Astrocyte (in vitro differentiated cells and primary cell): ENCODE measurements at regions not wholly inside any gene's neighbourhood (a gene's known extent, or its start where the extent isn't known, plus 50 kb on each side); places are given as distances from the start of the nearest gene placed in this dataset.

Experiments
- DNase-seq: peaks from one replicate; pipeline ENCODE4 v3.0.0-alpha.2; 2010; ENCODE audit warnings: low read depth
- FAIRE-seq: peaks from 2 replicates; lab custom pipeline; 2011; peaks lifted over from hg19 to GRCh38; lab: Jason Lieb, UNC
- H2AFZ ChIP-seq: 2 replicates; pipeline ENCODE4 v1.6.0; 2012; ENCODE audit warnings: low read depth, low read length, inconsistent platforms
- H3K27ac ChIP-seq: 2 replicates; pipeline ENCODE4 v1.5.1; 2011; ENCODE audit warnings: low read depth, low read length, inconsistent platforms
- H3K27me3 ChIP-seq: 2 replicates; pipeline ENCODE4 v1.6.0; 2011; ENCODE audit warnings: low read length, inconsistent platforms; ENCODE audit not compliant: insufficient read depth
- H3K36me3 ChIP-seq: 2 replicates; pipeline ENCODE4 v1.5.1; 2011; ENCODE audit warnings: low read length, inconsistent platforms; ENCODE audit not compliant: insufficient read depth
- H3K4me1 ChIP-seq: 2 replicates; pipeline ENCODE4 v1.5.1; 2011; ENCODE audit warnings: low read length, inconsistent platforms; ENCODE audit not compliant: insufficient read depth
- H3K4me2 ChIP-seq: 2 replicates; pipeline ENCODE4 v1.6.0; 2012; ENCODE audit warnings: low read length, inconsistent platforms
- H3K4me3 ChIP-seq: 2 replicates; pipeline ENCODE4 v1.5.1; 2011; ENCODE audit warnings: low read depth, mild to moderate bottlenecking, low read length, inconsistent platforms; ENCODE audit not compliant: insufficient read depth
- H3K79me2 ChIP-seq: 2 replicates; pipeline ENCODE4 v1.6.0; 2012; ENCODE audit warnings: mild to moderate bottlenecking, low read length, inconsistent platforms; ENCODE audit not compliant: insufficient read depth
- H3K9ac ChIP-seq: 2 replicates; pipeline ENCODE4 v1.6.0; 2012; ENCODE audit warnings: mild to moderate bottlenecking, low read length, inconsistent platforms
- H3K9me3 ChIP-seq: 2 replicates; pipeline ENCODE4 v1.5.1; 2012; ENCODE audit warnings: low read depth, mild to moderate bottlenecking, low read length, inconsistent platforms; ENCODE audit not compliant: insufficient read depth
- H4K20me1 ChIP-seq: 2 replicates; pipeline ENCODE4 v1.6.0; 2012; ENCODE audit warnings: low read length, inconsistent platforms; ENCODE audit not compliant: insufficient read depth
- H3K27ac Mint-ChIP-seq: one replicate; pipeline ENCODE4 v1.8.0; 2021; ENCODE audit warnings: mild to moderate bottlenecking, mixed read lengths; ENCODE audit not compliant: unreplicated experiment
- H3K27me3 Mint-ChIP-seq: one replicate; pipeline ENCODE4 v1.8.0; 2021; ENCODE audit warnings: low read depth, mixed read lengths; ENCODE audit not compliant: unreplicated experiment
- H3K36me3 Mint-ChIP-seq: one replicate; pipeline ENCODE4 v1.8.0; 2021; ENCODE audit warnings: low read depth, mixed read lengths; ENCODE audit not compliant: unreplicated experiment
- H3K4me1 Mint-ChIP-seq: one replicate; pipeline ENCODE4 v1.8.0; 2021; ENCODE audit warnings: low read depth, mixed read lengths; ENCODE audit not compliant: unreplicated experiment
- H3K4me3 Mint-ChIP-seq: one replicate; pipeline ENCODE4 v1.8.0; 2021; ENCODE audit warnings: mild to moderate bottlenecking, moderate library complexity, mixed read lengths; ENCODE audit not compliant: unreplicated experiment
- H3K9me3 Mint-ChIP-seq: one replicate; pipeline ENCODE4 v1.8.0; 2021; ENCODE audit warnings: mild to moderate bottlenecking, mixed read lengths; ENCODE audit not compliant: unreplicated experiment
- CTCF ChIP-seq: IDR thresholded peaks from 2 replicates; pipeline ENCODE4 v1.5.1; 2011; ENCODE audit warnings: low read depth, mild to moderate bottlenecking, inconsistent platforms, low read length, moderate library complexity; ENCODE audit not compliant: insufficient read depth
- EZH2 ChIP-seq: IDR thresholded peaks from 2 replicates; pipeline ENCODE4 v1.6.1; 2012; ENCODE audit warnings: mild to moderate bottlenecking, low read length, inconsistent platforms; ENCODE audit not compliant: insufficient read depth

- H3K27me3 Mint-ChIP-seq, result no peaks in the 10 kb centered on the region
- FAIRE-seq (no peak), DNase-seq (no peak)
- H3K79me2 ChIP-seq, result no peaks in the 10 kb centered on the region
- H3K27ac ChIP-seq, result no peak overlapping the region
- H3K36me3 Mint-ChIP-seq, result no peaks in the 10 kb centered on the region
- TF ChIP-seq EZH2 (no peak), CTCF (no peak)
- H3K36me3 ChIP-seq, result no peaks in the 10 kb centered on the region
- no peaks in the 10 kb centered on the region for H3K4me1 Mint-ChIP-seq
- no peaks in the 10 kb centered on the region for H3K9me3 ChIP-seq
- H3K4me3 Mint-ChIP-seq, result no peak overlapping the region
- H3K9ac ChIP-seq, result no peak overlapping the region
- H3K4me1 ChIP-seq, result no peaks in the 10 kb centered on the region
- H3K27ac Mint-ChIP-seq, result no peak overlapping the region
- no peaks in the 10 kb centered on the region for H3K27me3 ChIP-seq
- H3K4me2 ChIP-seq, result no peak overlapping the region
- H4K20me1 ChIP-seq, result no peaks in the 10 kb centered on the region
- H3K9me3 Mint-ChIP-seq, result no peaks in the 10 kb centered on the region
- H3K4me3 ChIP-seq, result no peak overlapping the region
- no peak overlapping the region for H2AFZ ChIP-seq
Measured at GRCh38 chr18:5824370-5824984, 70.8 kb downstream of the TMEM200C start.

- no peak overlapping the region for H3K4me2 ChIP-seq
- Mint-ChIP-seq H3K36me3 (no peaks in the 10 kb centered on the region), H3K27me3 (no peaks in the 10 kb centered on the region), H3K27ac (no peak overlapping the region), H3K4me3 (no peak overlapping the region), H3K4me1 (no peaks in the 10 kb centered on the region), H3K9me3 (no peaks in the 10 kb centered on the region)
- H2AFZ ChIP-seq, result no peak overlapping the region
- H3K27ac ChIP-seq, result no peak overlapping the region
- no peaks in the 10 kb centered on the region for H3K4me1 ChIP-seq
- FAIRE-seq (no peak), DNase-seq (no peak)
- H4K20me1 ChIP-seq, result no peaks in the 10 kb centered on the region
- H3K9ac ChIP-seq, result no peak overlapping the region
- no peaks in the 10 kb centered on the region for H3K36me3 ChIP-seq
- H3K27me3 ChIP-seq, result no peaks in the 10 kb centered on the region
- H3K79me2 ChIP-seq, result no peaks in the 10 kb centered on the region
- H3K4me3 ChIP-seq, result no peak overlapping the region
- TF ChIP-seq CTCF (no peak), EZH2 (no peak)
- no peaks in the 10 kb centered on the region for H3K9me3 ChIP-seq
Measured at GRCh38 chr18:5817816-5818215, 77.5 kb downstream of the TMEM200C start.

GRCh38 chr18:5806860-5807259 lies 88.5 kb downstream of the TMEM200C start:
- TF ChIP-seq EZH2, result no peak
- TF ChIP-seq CTCF, result no peak
- no peak overlapping the region for H3K9ac ChIP-seq
- no peaks in the 10 kb centered on the region for H3K36me3 Mint-ChIP-seq
- peaks cover 3% of the 10 kb centered on the region for H3K27me3 Mint-ChIP-seq
- H2AFZ ChIP-seq, result no peak overlapping the region
- H3K79me2 ChIP-seq, result no peaks in the 10 kb centered on the region
- FAIRE-seq (no peak), DNase-seq (no peak)
- no peaks in the 10 kb centered on the region for H3K27me3 ChIP-seq
- H3K36me3 ChIP-seq, result no peaks in the 10 kb centered on the region
- H3K9me3 ChIP-seq, result no peaks in the 10 kb centered on the region
- H3K4me2 ChIP-seq, result no peak overlapping the region
- peaks cover 11% of the 10 kb centered on the region for H3K9me3 Mint-ChIP-seq
- H3K4me3 ChIP-seq, result no peak overlapping the region
- no peaks in the 10 kb centered on the region for H3K4me1 ChIP-seq
- no peaks in the 10 kb centered on the region for H3K4me1 Mint-ChIP-seq
- no peak overlapping the region for H3K27ac ChIP-seq
- no peak overlapping the region for H3K4me3 Mint-ChIP-seq
- H4K20me1 ChIP-seq, result no peaks in the 10 kb centered on the region
- no peak overlapping the region for H3K27ac Mint-ChIP-seq
